ENCODE measurements at regions not wholly inside any gene's neighbourhood (a gene's known extent, or its start where the extent isn't known, plus 50 kb on each side); places are given as distances from the start of the nearest gene placed in this dataset.
"Not testable (repeated sequence)": the region's sequence is repeated elsewhere in the genome, so short reads cannot be mapped to it uniquely, and the experiment has no call there.

GRCh38 chr2:18986046-18986445 is 372.4 kb downstream of the OSR1 start:
- DNase-seq (ENCODE audit: low read depth): no peak

GRCh38 chr2:18980786-18981430 is 377.5 kb downstream of the OSR1 start:
- DNase-seq (ENCODE audit: low read depth): no peak

- no peak for DNase-seq (ENCODE audit: low read depth)
Observed at GRCh38 chr2:18980104-18980785, 378.2 kb downstream of the OSR1 start.

- DNase-seq (ENCODE audit: low read depth): peak; percentile 23
Observed at GRCh38 chr2:18977409-18977808, 381.0 kb downstream of the OSR1 start.

- peak; percentile 95 for DNase-seq (ENCODE audit: low read depth)
Observed at GRCh38 chr2:18976168-18976961, 382.1 kb downstream of the OSR1 start.

GRCh38 chr2:18975506-18976167 is 382.8 kb downstream of the OSR1 start:
- no peak for DNase-seq (ENCODE audit: low read depth)

GRCh38 chr2:18971628-18972027 is 382.3 kb upstream of the NT5C1B start:
- DNase-seq (ENCODE audit: low read depth): no peak

- DNase-seq (ENCODE audit: low read depth): no peak
Observed at GRCh38 chr2:18971069-18971378, 381.7 kb upstream of the NT5C1B start.

GRCh38 chr2:18966131-18966530 is 376.8 kb upstream of the NT5C1B start:
- peak; percentile 52 for DNase-seq (ENCODE audit: low read depth)

- peak; percentile 69 for DNase-seq (ENCODE audit: low read depth)
Observed at GRCh38 chr2:18963739-18964256, 374.4 kb upstream of the NT5C1B start.

GRCh38 chr2:18961991-18962421 is 372.6 kb upstream of the NT5C1B start:
- no peak for DNase-seq (ENCODE audit: low read depth)

GRCh38 chr2:18959952-18960717 is 370.8 kb upstream of the NT5C1B start:
- peak; percentile 14 for DNase-seq (ENCODE audit: low read depth)

GRCh38 chr2:18959200-18959599 is 369.8 kb upstream of the NT5C1B start:
- DNase-seq (ENCODE audit: low read depth): no peak

GRCh38 chr2:18957909-18958308 is 368.5 kb upstream of the NT5C1B start:
- DNase-seq (ENCODE audit: low read depth): no peak

GRCh38 chr2:18950361-18950851 is 361.0 kb upstream of the NT5C1B start:
- DNase-seq (ENCODE audit: low read depth): peak; percentile 94

GRCh38 chr2:18949871-18950270 is 360.5 kb upstream of the NT5C1B start:
- DNase-seq (ENCODE audit: low read depth): no peak

- no peak for DNase-seq (ENCODE audit: low read depth)
Observed at GRCh38 chr2:18940184-18940583, 350.8 kb upstream of the NT5C1B start.

GRCh38 chr2:18939740-18940139 is 350.4 kb upstream of the NT5C1B start:
- not testable (repeated sequence) for DNase-seq (ENCODE audit: low read depth)

- DNase-seq (ENCODE audit: low read depth): no peak
Observed at GRCh38 chr2:18934886-18935285, 345.5 kb upstream of the NT5C1B start.

- DNase-seq (ENCODE audit: low read depth): peak; percentile 51
Observed at GRCh38 chr2:18932853-18933252, 343.5 kb upstream of the NT5C1B start.

GRCh38 chr2:18930971-18931370 is 341.6 kb upstream of the NT5C1B start:
- no peak for DNase-seq (ENCODE audit: low read depth)

All from EH (cell line).